HG02588 (cell line): ENCODE measurements at regions not wholly inside any gene's neighbourhood (a gene's known extent, or its start where the extent isn't known, plus 50 kb on each side); places are given as distances from the start of the nearest gene placed in this dataset.
A peak's percentile ranks its signal among the peaks of the same experiment; 100 is the strongest.
"Not testable (repeated sequence)": the region's sequence is repeated elsewhere in the genome, so short reads cannot be mapped to it uniquely, and the experiment has no call there.

Experiments
- ATAC-seq: cut with Tn5 transposase; IDR thresholded peaks from one replicate; pipeline ENCODE4 v1.9.1; 2021; ENCODE audit warnings: mild to moderate bottlenecking, moderate library complexity; ENCODE audit not compliant: unreplicated experiment

DNA sequence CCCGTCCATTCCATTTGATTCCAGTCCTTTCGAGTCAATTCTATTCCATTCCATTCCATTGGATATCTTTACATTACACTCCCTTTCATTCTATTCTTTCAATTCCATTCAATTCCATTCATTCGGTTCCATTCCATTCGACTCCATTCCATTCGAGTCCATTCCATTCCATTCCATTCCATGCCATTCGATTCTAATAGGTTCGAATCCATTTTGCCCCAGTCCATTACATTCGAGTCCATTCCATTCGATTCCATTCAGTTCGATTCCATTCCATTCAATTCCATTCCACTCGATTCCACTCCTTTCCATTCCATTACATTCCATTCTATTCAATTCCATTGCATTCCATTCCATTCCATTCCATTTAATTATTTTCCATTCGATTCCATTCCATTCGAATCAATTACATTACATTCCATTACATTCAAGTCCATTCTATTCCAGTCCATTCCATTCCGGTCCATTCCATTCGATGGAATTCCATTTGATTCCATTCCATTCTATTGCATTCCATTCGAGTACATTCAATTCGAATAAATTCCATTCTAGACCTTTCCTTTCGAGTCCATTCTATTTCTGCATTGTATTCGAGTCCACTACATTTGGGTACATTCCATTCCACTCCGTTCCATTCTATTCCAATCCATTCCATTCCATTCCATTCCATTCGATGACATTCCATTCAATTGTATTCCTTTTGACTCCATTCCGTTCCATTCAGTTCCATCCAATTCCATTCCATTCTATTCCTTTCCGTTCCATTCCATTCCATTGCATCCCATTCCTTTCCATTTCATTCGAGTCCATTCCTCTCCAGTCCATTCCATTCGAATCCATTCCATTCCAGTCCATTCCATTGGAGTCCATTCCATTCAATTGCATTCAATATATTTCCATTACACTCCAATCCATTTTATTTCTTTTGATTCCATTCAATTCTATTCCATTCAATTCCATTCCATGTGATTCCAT, 2604.8 kb upstream of the TPTE start:
- ATAC-seq: no peak

- no peak for ATAC-seq
Measured at GRCh38 chr21:7917729-7918128, 2603.7 kb upstream of the TPTE start.

DNA sequence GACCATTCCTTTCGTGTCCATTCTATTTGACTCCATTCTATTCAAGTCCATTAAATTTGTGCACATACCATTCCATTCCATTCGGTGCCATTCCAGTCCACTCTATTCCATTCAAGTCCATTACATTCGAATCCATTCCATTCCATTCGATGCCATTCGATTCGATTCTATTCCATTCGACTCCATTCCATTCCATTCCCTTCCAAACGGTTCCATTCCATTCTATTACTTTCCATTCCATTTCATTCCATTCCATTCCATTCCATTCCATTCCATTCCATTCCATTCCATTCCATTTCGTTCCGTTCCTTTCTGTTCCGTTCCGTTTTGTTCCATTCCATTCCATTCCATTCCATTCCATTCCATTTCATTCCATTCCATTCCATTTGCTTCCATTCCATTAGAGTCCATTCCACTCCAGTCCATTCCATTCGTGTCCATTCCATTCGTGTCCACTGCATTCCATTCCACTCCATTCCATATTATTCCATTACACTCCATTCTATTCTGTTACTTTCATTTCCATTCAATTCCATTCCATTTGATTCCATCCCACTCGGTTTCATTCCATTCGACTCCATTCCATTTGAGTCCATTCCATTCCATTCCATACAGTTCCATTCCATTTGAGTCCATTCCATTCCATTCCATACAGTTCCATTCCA, 2595.3 kb upstream of the TPTE start:
- peak; percentile 64 for ATAC-seq

DNA sequence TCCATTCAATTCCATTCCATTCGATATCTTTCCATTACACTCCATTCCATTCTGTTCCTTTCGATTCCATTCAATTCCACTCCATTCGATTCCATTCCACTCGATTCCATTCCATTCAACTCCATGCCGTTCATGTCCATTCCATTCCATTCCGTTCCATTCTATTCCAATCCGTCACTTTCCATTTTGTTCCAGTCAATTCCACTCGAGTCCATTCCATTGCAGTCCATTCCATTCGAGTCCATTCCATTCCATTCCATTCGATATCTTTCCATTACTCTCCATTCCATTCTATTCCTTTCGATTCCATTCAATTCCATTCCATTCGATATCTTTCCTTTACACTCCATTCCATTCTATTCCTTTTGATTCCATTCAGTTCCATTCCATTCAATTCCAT, 2592.9 kb upstream of the TPTE start:
- not testable (repeated sequence) for ATAC-seq

DNA sequence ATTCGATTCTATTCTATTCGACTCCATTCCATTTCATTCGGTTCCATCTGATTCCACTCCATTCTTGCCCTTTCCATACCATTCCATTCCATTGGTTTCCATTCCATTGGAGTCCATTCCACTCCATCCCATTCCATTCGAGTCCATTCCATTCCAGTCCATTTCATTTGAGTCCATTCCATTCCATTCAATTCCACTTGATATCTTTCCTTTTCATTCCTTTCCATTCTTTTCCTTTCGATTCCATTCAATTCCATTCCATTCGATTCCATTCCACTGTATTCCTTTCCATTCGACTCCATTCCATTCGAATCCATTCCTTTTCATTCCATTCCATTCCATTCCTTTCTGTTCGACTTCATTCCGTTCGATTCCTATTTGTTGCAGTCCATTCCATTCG, 2591.8 kb upstream of the TPTE start:
- not testable (repeated sequence) for ATAC-seq

DNA sequence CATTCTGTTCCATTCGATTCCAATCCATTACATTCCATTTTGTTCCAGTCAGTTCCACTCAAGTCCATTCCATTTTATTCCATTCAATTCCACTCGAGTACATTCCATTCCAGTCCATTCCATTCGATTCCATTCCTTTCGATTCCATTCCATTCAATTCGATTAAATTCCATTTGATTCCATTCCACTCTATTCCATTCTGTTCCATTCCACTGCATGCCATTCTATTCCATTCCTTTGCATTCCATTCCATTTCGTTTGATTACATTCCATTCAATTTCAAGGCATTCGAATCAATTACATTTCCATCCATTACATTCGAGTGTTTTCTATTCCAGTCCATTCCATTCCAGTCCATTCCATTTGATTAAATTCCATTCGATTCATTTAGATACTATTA, 2590.9 kb upstream of the TPTE start:
- ATAC-seq: not testable (repeated sequence)

DNA sequence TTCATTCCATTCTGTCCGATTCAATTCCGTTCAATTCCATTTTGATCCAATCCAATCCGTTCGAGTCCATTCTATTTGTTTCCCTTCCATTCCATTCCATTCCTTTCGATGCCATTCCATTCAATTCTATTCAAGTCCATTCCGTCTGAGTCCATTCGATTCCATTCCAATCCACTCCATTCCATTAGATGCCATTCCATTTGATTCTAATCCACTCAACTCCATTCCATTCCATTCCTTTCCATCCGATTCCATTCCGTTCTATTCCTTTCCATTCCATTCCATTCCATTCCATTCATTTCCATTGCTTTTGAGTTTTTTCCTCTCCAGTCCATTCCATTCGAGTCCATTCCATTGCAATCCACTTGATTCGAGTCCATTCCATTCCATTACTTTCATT, 2589.3 kb upstream of the TPTE start:
- ATAC-seq: not testable (repeated sequence)

GRCh38 chr21:7932834-7933233, 2588.5 kb upstream of the TPTE start:
- not testable (repeated sequence) for ATAC-seq

DNA sequence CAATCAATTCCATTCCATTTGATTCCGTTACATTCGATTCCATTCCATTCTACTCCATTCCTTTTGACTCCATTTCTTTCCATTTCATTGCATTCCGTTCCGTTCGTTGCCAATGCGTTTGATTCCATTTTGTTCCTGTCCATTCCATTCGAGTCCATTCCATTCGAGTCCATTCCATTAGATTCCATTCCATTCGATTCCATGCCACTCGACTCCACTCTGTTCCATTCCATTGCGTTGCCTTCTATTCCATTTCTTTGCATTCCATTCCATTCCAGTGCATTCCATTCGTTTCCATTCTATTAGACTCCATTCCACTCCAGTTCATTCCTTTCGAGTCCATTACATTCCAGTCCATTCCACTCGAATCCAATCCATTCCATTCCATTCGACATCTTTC, 2587.5 kb upstream of the TPTE start:
- no peak for ATAC-seq

DNA sequence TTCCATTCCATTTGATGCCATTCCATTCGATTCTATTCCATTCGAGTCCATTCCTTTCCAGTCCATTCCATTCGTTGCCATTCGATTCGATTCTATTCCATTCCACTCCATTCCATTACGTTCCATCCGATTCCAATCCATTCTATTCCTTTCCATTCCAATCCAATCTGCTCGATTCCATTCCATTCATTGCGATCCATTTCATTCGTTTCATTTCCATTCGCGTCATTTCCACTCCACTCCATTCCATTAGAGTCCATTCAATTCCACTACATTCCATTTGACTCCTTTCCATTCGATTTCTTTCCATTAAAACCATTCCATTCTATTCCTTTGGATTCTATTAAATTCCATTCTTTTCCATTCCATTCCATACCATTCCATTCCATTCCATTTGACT, 2584.1 kb upstream of the TPTE start:
- ATAC-seq: not testable (repeated sequence)

- not testable (repeated sequence) for ATAC-seq
Measured at GRCh38 chr21:7938223-7938622, 2583.2 kb upstream of the TPTE start.

DNA sequence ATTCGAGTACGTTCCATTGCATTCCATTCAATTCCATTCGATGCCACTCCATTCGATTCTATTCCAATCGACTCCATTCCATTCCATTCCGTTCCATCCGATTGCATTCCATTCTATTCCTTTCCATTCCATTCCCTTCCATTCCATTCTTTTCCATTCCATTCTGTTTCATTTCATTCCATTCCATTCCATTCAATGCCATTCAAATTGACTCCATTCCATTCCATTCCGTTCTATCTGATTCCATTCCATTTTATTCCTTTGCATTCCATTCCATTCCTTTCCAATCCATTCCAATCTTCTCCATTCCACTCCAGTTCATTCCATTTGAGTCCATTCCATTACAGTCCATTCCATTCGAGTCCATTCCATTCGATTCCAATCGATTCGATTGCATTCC, 2580.0 kb upstream of the TPTE start:
- not testable (repeated sequence) for ATAC-seq

DNA sequence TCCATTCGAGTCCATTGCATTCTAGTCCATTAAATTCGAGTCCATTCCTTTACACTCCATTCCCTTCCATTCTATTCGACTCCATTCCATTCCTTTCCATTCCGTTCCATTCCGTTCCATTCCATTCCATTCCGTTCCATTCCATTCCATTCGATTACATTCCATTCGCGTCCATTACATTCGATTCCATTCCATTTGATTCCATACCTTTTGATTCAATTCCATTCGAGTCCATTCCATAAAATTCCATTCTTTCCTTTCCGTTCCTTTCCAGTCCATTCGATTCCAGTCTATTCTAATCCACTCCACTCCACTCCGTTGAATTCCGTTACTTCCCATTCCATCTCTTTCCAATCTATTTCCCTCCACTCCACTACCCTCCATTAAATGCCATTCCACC, 2579.2 kb upstream of the TPTE start:
- ATAC-seq: not testable (repeated sequence)

DNA sequence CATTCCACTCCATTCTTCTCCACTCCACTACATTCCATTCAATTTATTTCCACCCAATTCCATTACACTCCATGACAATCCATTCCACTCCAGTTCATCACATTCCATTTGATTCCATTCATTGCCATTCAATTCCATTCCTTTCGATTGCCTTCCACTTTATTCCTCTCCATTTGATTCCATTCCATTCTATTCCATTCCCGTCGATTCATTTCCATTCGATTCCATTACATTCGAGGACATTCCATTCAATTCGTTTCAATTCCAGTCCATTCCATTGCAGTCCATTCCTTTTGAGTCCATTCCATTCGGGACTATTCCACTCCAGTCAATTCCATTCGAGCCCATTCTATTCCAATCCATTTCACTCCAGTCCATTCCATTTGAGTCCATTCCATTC, 2577.8 kb upstream of the TPTE start:
- ATAC-seq: not testable (repeated sequence)

DNA sequence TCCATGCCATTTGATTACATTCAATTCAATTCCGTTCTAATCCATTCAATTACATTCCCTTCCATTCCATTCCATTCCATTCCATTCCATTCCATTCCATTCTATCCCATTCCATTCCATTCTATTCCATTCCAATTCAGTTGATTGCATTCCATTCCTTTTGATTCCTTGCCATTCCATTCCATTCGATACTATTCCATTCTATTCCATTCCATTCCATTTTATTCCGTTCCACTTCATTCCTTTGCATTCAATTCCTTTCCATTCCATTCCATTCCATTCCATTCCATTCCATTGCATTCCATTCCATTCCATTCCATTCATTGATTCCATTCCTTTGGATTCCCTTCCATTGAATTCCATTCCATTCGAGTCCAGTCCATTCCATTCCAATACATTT, 2574.0 kb upstream of the TPTE start:
- ATAC-seq: no peak

GRCh38 chr21:7948727-7949126, 2572.7 kb upstream of the TPTE start:
- not testable (repeated sequence) for ATAC-seq

GRCh38 chr21:7949882-7950281, 2571.5 kb upstream of the TPTE start:
- not testable (repeated sequence) for ATAC-seq

GRCh38 chr21:7951854-7952519, 2569.4 kb upstream of the TPTE start:
- no peak for ATAC-seq

GRCh38 chr21:7952648-7953047, 2568.7 kb upstream of the TPTE start:
- ATAC-seq: no peak

DNA sequence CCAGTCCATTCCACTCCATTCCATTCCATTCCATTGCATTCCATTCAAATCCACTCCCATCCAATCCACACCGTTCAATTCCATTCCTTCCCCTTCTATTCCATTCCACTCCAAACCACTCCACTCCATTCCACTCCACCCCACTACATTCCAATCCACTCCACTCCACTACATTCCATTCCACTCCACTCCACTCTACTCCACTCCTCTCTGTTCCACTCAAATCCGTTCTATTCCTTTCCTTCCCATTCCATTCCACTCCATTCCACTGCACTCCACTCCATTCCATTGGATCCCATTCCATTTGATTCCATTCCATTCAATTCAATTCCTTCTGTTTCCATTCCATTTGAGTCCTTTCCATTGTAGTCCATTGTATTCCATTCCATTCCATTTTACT, 2568.3 kb upstream of the TPTE start:
- ATAC-seq: no peak

- not testable (repeated sequence) for ATAC-seq
Measured at GRCh38 chr21:7955358-7956073, 2565.9 kb upstream of the TPTE start.
